Vagina (tissue), 2 donors: ENCODE measurements at regions not wholly inside any gene's neighbourhood (a gene's known extent, or its start where the extent isn't known, plus 50 kb on each side); places are given as distances from the start of the nearest gene placed in this dataset.
A peak's percentile ranks its signal among the peaks of the same experiment; 100 is the strongest.
"Not testable (repeated sequence)": the region's sequence is repeated elsewhere in the genome, so short reads cannot be mapped to it uniquely, and the experiment has no call there.

Experiments used
- CTCF ChIP-seq, 3 experiments: fragments of 450-650 bp in 2 of 3; fragments of 200-600 bp in 1 of 3; sonication (generic) in 1 of 3; IDR thresholded peaks; one replicate each; pipeline ENCODE4 v1.5.1; 2017 to 2019; ENCODE audit warnings: antibody characterized with exemption in 3 of 3, mild to moderate bottlenecking in 2 of 3, moderate library complexity in 2 of 3
- POLR2AphosphoS5 ChIP-seq, 2 donors: sonication (generic); formaldehyde crosslinking; IDR thresholded peaks; one replicate each; pipeline ENCODE4 v1.9.0; 2017; ENCODE audit warnings: antibody characterized with exemption in 2 of 2, mild to moderate bottlenecking in 2 of 2, low read depth in 1 of 2; ENCODE audit not compliant: insufficient read depth in 1 of 2

- TF ChIP-seq POLR2AphosphoS5 (IDR thresholded peaks at IDR 0.05; ENCODE audit: insufficient read depth in 1 of 2, low read depth in 1 of 2) = not testable (repeated sequence)
- peak; percentile 23 to 70 (median 50) for TF ChIP-seq CTCF (IDR thresholded peaks at IDR 0.05)
Observed at GRCh38 chr17:30719131-30719973, 105.1 kb downstream of the CRLF3 start.
